OCI-LY3 (cell line): ENCODE measurements at regions not wholly inside any gene's neighbourhood (a gene's known extent, or its start where the extent isn't known, plus 50 kb on each side); places are given as distances from the start of the nearest gene placed in this dataset.

Experiments
- H2AFZ ChIP-seq: fragments of 200-600, 300-600 bp; shearing (Covaris generic); 2 replicates; pipeline ENCODE4 v1.6.0; 2014; ENCODE audit warnings: antibody characterized with exemption, low read depth, low read length
- H3K27ac ChIP-seq: fragments of 200-600, 300-600 bp; sonication (generic); 2 replicates; pipeline ENCODE4 v1.5.1; 2014; ENCODE audit warnings: mild to moderate bottlenecking, low read length, moderate library complexity, mixed read lengths
- H3K27me3 ChIP-seq: fragments of 200-600, 300-600 bp; sonication (generic); 2 replicates; pipeline ENCODE4 v1.6.1; 2014; ENCODE audit warnings: low read depth, low read length, mixed read lengths
- H3K36me3 ChIP-seq: fragments of 200-600, 300-600 bp; sonication (generic); replicated peaks from 2 replicates; pipeline ENCODE3; 2014; ENCODE audit warnings: low read depth, low read length, mixed read lengths
- H3K4me1 ChIP-seq: fragments of 300-600, 200-600 bp; sonication (generic); 2 replicates; pipeline ENCODE4 v1.6.1; 2014; ENCODE audit warnings: low read length, mixed read lengths
- H3K4me2 ChIP-seq: fragments of 200-600, 300-600 bp; sonication (generic); 2 replicates; pipeline ENCODE4 v1.6.1; 2014; ENCODE audit warnings: low read length, mixed read lengths
- H3K4me3 ChIP-seq: fragments of 300-600, 200-600 bp; sonication (generic); 2 replicates; pipeline ENCODE4 v1.5.1; 2014; ENCODE audit warnings: antibody characterized with exemption, mild to moderate bottlenecking, low read length, moderate library complexity
- H3K79me2 ChIP-seq: fragments of 300-600, 200-600 bp; shearing (Covaris generic); 2 replicates; pipeline ENCODE4 v1.6.1; 2014; ENCODE audit warnings: mild to moderate bottlenecking, low read length, mixed read lengths
- H3K9ac ChIP-seq: fragments of 300-600, 200-600 bp; shearing (Covaris generic); 2 replicates; pipeline ENCODE4 v1.6.0; 2014; ENCODE audit warnings: mild to moderate bottlenecking, low read length, moderate library complexity
- H3K9me3 ChIP-seq: fragments of 200-600, 300-600 bp; shearing (Covaris generic); 2 replicates; pipeline ENCODE4 v1.6.1; 2014; ENCODE audit warnings: low read length, mixed read lengths; ENCODE audit not compliant: insufficient read depth
- H4K20me1 ChIP-seq: fragments of 200-600, 300-600 bp; sonication (generic); 2 replicates; pipeline ENCODE4 v1.6.1; 2016; ENCODE audit warnings: low read length, mixed read lengths; ENCODE audit not compliant: insufficient read depth
- EZH2phosphoT487 ChIP-seq: fragments of 200-600 bp; shearing (Covaris generic); IDR thresholded peaks from 2 replicates; pipeline ENCODE4 v1.6.1; 2018; ENCODE audit warnings: antibody characterized with exemption, mixed run types, low read depth
- TF ChIP-seq, protein P1 (sequence below): fragments of 200-600, 300-600 bp; sonication (generic); IDR thresholded peaks from 2 replicates; pipeline ENCODE4 v1.5.1; 2014; ENCODE audit warnings: antibody characterized with exemption, low read length, low read depth

- no peaks in the 10 kb centered on the region for H3K79me2 ChIP-seq
- H3K9ac ChIP-seq: no peak overlapping the region
- H3K4me1 ChIP-seq: no peaks in the 10 kb centered on the region
- no peak overlapping the region for H2AFZ ChIP-seq
- H3K27ac ChIP-seq: no peak overlapping the region
- H4K20me1 ChIP-seq: no peaks in the 10 kb centered on the region
- TF ChIP-seq, protein P1, sequence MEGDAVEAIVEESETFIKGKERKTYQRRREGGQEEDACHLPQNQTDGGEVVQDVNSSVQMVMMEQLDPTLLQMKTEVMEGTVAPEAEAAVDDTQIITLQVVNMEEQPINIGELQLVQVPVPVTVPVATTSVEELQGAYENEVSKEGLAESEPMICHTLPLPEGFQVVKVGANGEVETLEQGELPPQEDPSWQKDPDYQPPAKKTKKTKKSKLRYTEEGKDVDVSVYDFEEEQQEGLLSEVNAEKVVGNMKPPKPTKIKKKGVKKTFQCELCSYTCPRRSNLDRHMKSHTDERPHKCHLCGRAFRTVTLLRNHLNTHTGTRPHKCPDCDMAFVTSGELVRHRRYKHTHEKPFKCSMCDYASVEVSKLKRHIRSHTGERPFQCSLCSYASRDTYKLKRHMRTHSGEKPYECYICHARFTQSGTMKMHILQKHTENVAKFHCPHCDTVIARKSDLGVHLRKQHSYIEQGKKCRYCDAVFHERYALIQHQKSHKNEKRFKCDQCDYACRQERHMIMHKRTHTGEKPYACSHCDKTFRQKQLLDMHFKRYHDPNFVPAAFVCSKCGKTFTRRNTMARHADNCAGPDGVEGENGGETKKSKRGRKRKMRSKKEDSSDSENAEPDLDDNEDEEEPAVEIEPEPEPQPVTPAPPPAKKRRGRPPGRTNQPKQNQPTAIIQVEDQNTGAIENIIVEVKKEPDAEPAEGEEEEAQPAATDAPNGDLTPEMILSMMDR: no peak
- TF ChIP-seq EZH2phosphoT487: no peak
- no peaks in the 10 kb centered on the region for H3K9me3 ChIP-seq
- H3K4me2 ChIP-seq: no peak overlapping the region
- H3K36me3 ChIP-seq: no peaks in the 10 kb centered on the region
- H3K27me3 ChIP-seq: no peaks in the 10 kb centered on the region; the same call in 1 of the 2 replicates
- no peak overlapping the region for H3K4me3 ChIP-seq
Observed at GRCh38 chrX:10047631-10048030, 80.5 kb downstream of the CLDN34 start.

GRCh38 chrX:10048076-10048475 is 80.9 kb downstream of the CLDN34 start:
- no peaks in the 10 kb centered on the region for H4K20me1 ChIP-seq
- no peaks in the 10 kb centered on the region for H3K79me2 ChIP-seq
- no peak overlapping the region for H2AFZ ChIP-seq
- TF ChIP-seq, protein P1: no peak
- TF ChIP-seq EZH2phosphoT487: no peak
- no peak overlapping the region for H3K27ac ChIP-seq
- H3K4me3 ChIP-seq: no peak overlapping the region
- no peaks in the 10 kb centered on the region; the same call in 1 of the 2 replicates for H3K27me3 ChIP-seq
- H3K36me3 ChIP-seq: no peaks in the 10 kb centered on the region
- no peak overlapping the region for H3K4me2 ChIP-seq
- no peaks in the 10 kb centered on the region for H3K9me3 ChIP-seq
- no peak overlapping the region for H3K9ac ChIP-seq
- H3K4me1 ChIP-seq: no peaks in the 10 kb centered on the region

DNA sequence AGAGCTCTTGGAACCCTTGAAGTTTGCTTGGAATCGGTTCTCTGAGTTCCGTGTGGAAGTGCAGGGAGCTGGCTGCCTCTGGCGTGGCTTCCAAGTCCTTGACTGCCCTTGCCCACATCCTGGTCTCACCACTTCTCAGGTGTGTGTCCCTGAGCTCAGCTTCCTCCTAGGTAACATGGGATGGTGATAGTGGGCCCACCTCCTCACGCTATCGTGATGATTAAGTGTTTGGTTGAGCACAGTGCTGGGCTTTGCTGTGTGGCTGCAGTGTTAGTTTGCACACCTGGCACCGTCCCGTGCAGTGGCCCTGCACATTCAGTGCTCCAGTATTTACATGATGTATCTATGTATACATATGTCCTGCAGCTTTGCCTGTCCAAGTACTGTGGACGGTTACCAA is 81.5 kb downstream of the CLDN34 start:
- H4K20me1 ChIP-seq: no peaks in the 10 kb centered on the region
- no peak overlapping the region for H3K27ac ChIP-seq
- H3K4me2 ChIP-seq: no peak overlapping the region
- H3K9me3 ChIP-seq: no peaks in the 10 kb centered on the region
- no peaks in the 10 kb centered on the region for H3K4me1 ChIP-seq
- H3K4me3 ChIP-seq: no peak overlapping the region
- no peak overlapping the region for H2AFZ ChIP-seq
- no peaks in the 10 kb centered on the region for H3K36me3 ChIP-seq
- no peaks in the 10 kb centered on the region; the same call in 1 of the 2 replicates for H3K27me3 ChIP-seq
- H3K9ac ChIP-seq: no peak overlapping the region
- no peaks in the 10 kb centered on the region for H3K79me2 ChIP-seq
- no peak for TF ChIP-seq EZH2phosphoT487
- TF ChIP-seq, protein P1: no peak

GRCh38 chrX:10049236-10049635 is 82.1 kb downstream of the CLDN34 start:
- Histone ChIP-seq H3K4me2 (no peak overlapping the region), H3K4me3 (no peak overlapping the region), H3K4me1 (no peaks in the 10 kb centered on the region), H3K79me2 (no peaks in the 10 kb centered on the region), H3K27ac (no peak overlapping the region), H3K9me3 (no peaks in the 10 kb centered on the region), H3K36me3 (no peaks in the 10 kb centered on the region), H3K9ac (no peak overlapping the region), H4K20me1 (no peaks in the 10 kb centered on the region), H2AFZ (no peak overlapping the region), H3K27me3 (peaks cover 4% of the 10 kb centered on the region; the same call in 1 of the 2 replicates)
- TF ChIP-seq, protein P1: no peak
- TF ChIP-seq EZH2phosphoT487: no peak
